ENCODE measurements at regions not wholly inside any gene's neighbourhood (a gene's known extent, or its start where the extent isn't known, plus 50 kb on each side); places are given as distances from the start of the nearest gene placed in this dataset.
"Not testable (repeated sequence)": the region's sequence is repeated elsewhere in the genome, so short reads cannot be mapped to it uniquely, and the experiment has no call there.

- H3K4me1 ChIP-seq (ENCODE audit: control insufficient read depth, insufficient read depth, low read length): no peaks in the 10 kb centered on the region
- DNase-seq (ENCODE audit: low read depth, low spot score): no peak
- no peak overlapping the region for H3K27ac ChIP-seq (ENCODE audit: low read length)
- no peaks in the 10 kb centered on the region for H3K27me3 ChIP-seq (ENCODE audit: control insufficient read depth, insufficient read depth, low read length)
- H3K36me3 ChIP-seq (ENCODE audit: control insufficient read depth, insufficient read depth, low read length): no peaks in the 10 kb centered on the region
- H3K9me3 ChIP-seq (ENCODE audit: control insufficient read depth, insufficient read depth, low read length): no peaks in the 10 kb centered on the region
- H3K4me3 ChIP-seq (ENCODE audit: low read length): no peak overlapping the region
These were observed 981.1 kb downstream of the SLC6A15 start for GRCh38 chr12:83931451-83931850.

- H3K27ac ChIP-seq (ENCODE audit: low read length); H3K36me3 ChIP-seq (ENCODE audit: control insufficient read depth, insufficient read depth, low read length); DNase-seq (ENCODE audit: low read depth, low spot score); H3K27me3 ChIP-seq (ENCODE audit: control insufficient read depth, insufficient read depth, low read length); H3K4me3 ChIP-seq (ENCODE audit: low read length); H3K4me1 ChIP-seq (ENCODE audit: control insufficient read depth, insufficient read depth, low read length); H3K9me3 ChIP-seq (ENCODE audit: control insufficient read depth, insufficient read depth, low read length): not testable (repeated sequence)
- no CpG with 5 or more reads among the region's 13 CpGs for WGBS (ENCODE audit: insufficient coverage, insufficient read length)
These were observed 982.8 kb downstream of the SLC6A15 start for GRCh38 chr12:83929792-83930191.

- Histone ChIP-seq H3K27ac (ENCODE audit: low read length) (no peak overlapping the region), H3K9me3 (ENCODE audit: control insufficient read depth, insufficient read depth, low read length) (no peaks in the 10 kb centered on the region), H3K4me1 (ENCODE audit: control insufficient read depth, insufficient read depth, low read length) (no peaks in the 10 kb centered on the region), H3K4me3 (ENCODE audit: low read length) (no peak overlapping the region), H3K36me3 (ENCODE audit: control insufficient read depth, insufficient read depth, low read length) (no peaks in the 10 kb centered on the region), H3K27me3 (ENCODE audit: control insufficient read depth, insufficient read depth, low read length) (no peaks in the 10 kb centered on the region)
- no peak for DNase-seq (ENCODE audit: low read depth, low spot score)
- WGBS (ENCODE audit: insufficient coverage, insufficient read length): no CpG with 5 or more reads among the region's 2 CpGs
These were observed 991.6 kb downstream of the SLC6A15 start for GRCh38 chr12:83920821-83921547.

GRCh38 chr12:83919081-83919480 lies 993.5 kb downstream of the SLC6A15 start:
- no peaks in the 10 kb centered on the region for H3K4me1 ChIP-seq (ENCODE audit: control insufficient read depth, insufficient read depth, low read length)
- H3K4me3 ChIP-seq (ENCODE audit: low read length): no peak overlapping the region
- WGBS (ENCODE audit: insufficient coverage, insufficient read length): no CpG with 5 or more reads among the region's 3 CpGs
- H3K9me3 ChIP-seq (ENCODE audit: control insufficient read depth, insufficient read depth, low read length): no peaks in the 10 kb centered on the region
- no peaks in the 10 kb centered on the region for H3K27me3 ChIP-seq (ENCODE audit: control insufficient read depth, insufficient read depth, low read length)
- no peak overlapping the region for H3K27ac ChIP-seq (ENCODE audit: low read length)
- H3K36me3 ChIP-seq (ENCODE audit: control insufficient read depth, insufficient read depth, low read length): no peaks in the 10 kb centered on the region
- DNase-seq (ENCODE audit: low read depth, low spot score): no peak

- H3K9me3 ChIP-seq (ENCODE audit: control insufficient read depth, insufficient read depth, low read length): no peaks in the 10 kb centered on the region
- DNase-seq (ENCODE audit: low read depth, low spot score): no peak
- no peaks in the 10 kb centered on the region for H3K36me3 ChIP-seq (ENCODE audit: control insufficient read depth, insufficient read depth, low read length)
- no peak overlapping the region for H3K4me3 ChIP-seq (ENCODE audit: low read length)
- no CpG with 5 or more reads among the region's 6 CpGs for WGBS (ENCODE audit: insufficient coverage, insufficient read length)
- no peaks in the 10 kb centered on the region for H3K4me1 ChIP-seq (ENCODE audit: control insufficient read depth, insufficient read depth, low read length)
- no peaks in the 10 kb centered on the region; the same call in 1 of the 2 replicates for H3K27me3 ChIP-seq (ENCODE audit: control insufficient read depth, insufficient read depth, low read length)
- no peak overlapping the region for H3K27ac ChIP-seq (ENCODE audit: low read length)
These were observed 1008.4 kb downstream of the SLC6A15 start for GRCh38 chr12:83904175-83904574.

- H3K36me3 ChIP-seq (ENCODE audit: control insufficient read depth, insufficient read depth, low read length): no peaks in the 10 kb centered on the region
- DNase-seq (ENCODE audit: low read depth, low spot score): no peak
- no peaks in the 10 kb centered on the region for H3K4me1 ChIP-seq (ENCODE audit: control insufficient read depth, insufficient read depth, low read length)
- no peaks in the 10 kb centered on the region for H3K27me3 ChIP-seq (ENCODE audit: control insufficient read depth, insufficient read depth, low read length)
- WGBS (ENCODE audit: insufficient coverage, insufficient read length): no CpG with 5 or more reads among the region's 2 CpGs
- no peak overlapping the region for H3K27ac ChIP-seq (ENCODE audit: low read length)
- H3K4me3 ChIP-seq (ENCODE audit: low read length): no peak overlapping the region
- H3K9me3 ChIP-seq (ENCODE audit: control insufficient read depth, insufficient read depth, low read length): no peaks in the 10 kb centered on the region
These were observed 1016.2 kb downstream of the SLC6A15 start for GRCh38 chr12:83896416-83896815.

GRCh38 chr12:83893101-83893500 lies 1019.5 kb downstream of the SLC6A15 start:
- no peaks in the 10 kb centered on the region for H3K9me3 ChIP-seq (ENCODE audit: control insufficient read depth, insufficient read depth, low read length)
- no peaks in the 10 kb centered on the region for H3K27me3 ChIP-seq (ENCODE audit: control insufficient read depth, insufficient read depth, low read length)
- H3K4me3 ChIP-seq (ENCODE audit: low read length): no peak overlapping the region
- H3K4me1 ChIP-seq (ENCODE audit: control insufficient read depth, insufficient read depth, low read length): no peaks in the 10 kb centered on the region
- no peaks in the 10 kb centered on the region for H3K36me3 ChIP-seq (ENCODE audit: control insufficient read depth, insufficient read depth, low read length)
- no CpG with 5 or more reads among the region's 1 CpG for WGBS (ENCODE audit: insufficient coverage, insufficient read length)
- no peak for DNase-seq (ENCODE audit: low read depth, low spot score)
- no peak overlapping the region for H3K27ac ChIP-seq (ENCODE audit: low read length)

- H3K36me3 ChIP-seq (ENCODE audit: control insufficient read depth, insufficient read depth, low read length): no peaks in the 10 kb centered on the region
- H3K27me3 ChIP-seq (ENCODE audit: control insufficient read depth, insufficient read depth, low read length): no peaks in the 10 kb centered on the region
- H3K4me1 ChIP-seq (ENCODE audit: control insufficient read depth, insufficient read depth, low read length): no peaks in the 10 kb centered on the region
- H3K27ac ChIP-seq (ENCODE audit: low read length): no peak overlapping the region
- H3K4me3 ChIP-seq (ENCODE audit: low read length): no peak overlapping the region
- no peak for DNase-seq (ENCODE audit: low read depth, low spot score)
- H3K9me3 ChIP-seq (ENCODE audit: control insufficient read depth, insufficient read depth, low read length): no peaks in the 10 kb centered on the region
These were observed 1022.9 kb downstream of the SLC6A15 start for GRCh38 chr12:83889745-83890144.

- Histone ChIP-seq H3K4me3 (ENCODE audit: low read length) (no peak overlapping the region), H3K36me3 (ENCODE audit: control insufficient read depth, insufficient read depth, low read length) (no peaks in the 10 kb centered on the region), H3K27ac (ENCODE audit: low read length) (no peak overlapping the region), H3K9me3 (ENCODE audit: control insufficient read depth, insufficient read depth, low read length) (no peaks in the 10 kb centered on the region), H3K27me3 (ENCODE audit: control insufficient read depth, insufficient read depth, low read length) (no peaks in the 10 kb centered on the region), H3K4me1 (ENCODE audit: control insufficient read depth, insufficient read depth, low read length) (no peaks in the 10 kb centered on the region)
- no CpG with 5 or more reads among the region's 3 CpGs for WGBS (ENCODE audit: insufficient coverage, insufficient read length)
- DNase-seq (ENCODE audit: low read depth, low spot score): no peak
These were observed 1026.1 kb downstream of the SLC6A15 start for GRCh38 chr12:83886479-83886878.

- not testable (repeated sequence) for H3K27me3 ChIP-seq (ENCODE audit: control insufficient read depth, insufficient read depth, low read length); H3K4me1 ChIP-seq (ENCODE audit: control insufficient read depth, insufficient read depth, low read length); H3K4me3 ChIP-seq (ENCODE audit: low read length); H3K27ac ChIP-seq (ENCODE audit: low read length); H3K9me3 ChIP-seq (ENCODE audit: control insufficient read depth, insufficient read depth, low read length); DNase-seq (ENCODE audit: low read depth, low spot score); H3K36me3 ChIP-seq (ENCODE audit: control insufficient read depth, insufficient read depth, low read length)
- WGBS (ENCODE audit: insufficient coverage, insufficient read length): no CpG with 5 or more reads among the region's 20 CpGs
These were observed 1041.5 kb downstream of the SLC6A15 start for GRCh38 chr12:83870921-83871599.

GRCh38 chr12:83866477-83866876 lies 1046.1 kb downstream of the SLC6A15 start:
- Histone ChIP-seq H3K4me1 (ENCODE audit: control insufficient read depth, insufficient read depth, low read length) (no peaks in the 10 kb centered on the region), H3K36me3 (ENCODE audit: control insufficient read depth, insufficient read depth, low read length) (no peaks in the 10 kb centered on the region), H3K27me3 (ENCODE audit: control insufficient read depth, insufficient read depth, low read length) (no peaks in the 10 kb centered on the region), H3K9me3 (ENCODE audit: control insufficient read depth, insufficient read depth, low read length) (no peaks in the 10 kb centered on the region), H3K27ac (ENCODE audit: low read length) (no peak overlapping the region), H3K4me3 (ENCODE audit: low read length) (no peak overlapping the region)
- DNase-seq (ENCODE audit: low read depth, low spot score): no peak
- no CpG with 5 or more reads among the region's 4 CpGs for WGBS (ENCODE audit: insufficient coverage, insufficient read length)

All from iPS DF 6.9 (cell line).